HCT116 (cell line): ENCODE measurements at regions not wholly inside any gene's neighbourhood (a gene's known extent, or its start where the extent isn't known, plus 50 kb on each side); places are given as distances from the start of the nearest gene placed in this dataset.

Experiments
- ATAC-seq: fragments of 200-7000 bp; cut with Tn5 transposase; 2 replicates; pipeline ENCODE4 v1.9.1; 2020; ENCODE audit warnings: mild to moderate bottlenecking, moderate library complexity
- BruUV-seq: library from RNA; stranded (reverse); fragments of 400-500 nt; replicated peaks from 2 replicates; lab custom pipeline; 2021; lab: Mats Ljungman, UMichigan
- CTCF ChIA-PET: fragments of 300-600 bp; sonication (Branson Sonifier 250); formaldehyde crosslinking; loops from one replicate; lab custom pipeline; 2021; ENCODE audit warnings: antibody characterized with exemption; lab: Charles Lee
- POLR2A ChIA-PET: fragments of 300-600, 350-600 bp; sonication (Branson Sonifier 250); formaldehyde crosslinking; loops from one replicate; lab custom pipeline; 2021; ENCODE audit warnings: antibody characterized with exemption; lab: Charles Lee
- RAD21 ChIA-PET, 2 experiments: fragments of 300-600 bp; sonication (Branson Sonifier 250); formaldehyde crosslinking; loops; one replicate each; lab custom pipeline; 2023; ENCODE audit warnings: low total read pairs in 2 of 2; ENCODE audit not compliant: uncharacterized antibody in 2 of 2, unreplicated experiment in 2 of 2, low non-redundant PET in 1 of 2; lab: Charles Lee
- DNase-seq: peaks from one replicate; pipeline ENCODE4 v3.0.0-alpha.2; 2010; ENCODE audit warnings: low read depth, low spot score
- H2AFZ ChIP-seq: fragments of 200-600 bp; shearing (Covaris generic), sonication (generic); 2 replicates; pipeline ENCODE4 v1.6.1; 2017; ENCODE audit warnings: low read depth, mixed run types, mixed read lengths, antibody characterized with exemption, low read length; ENCODE audit not compliant: poor library complexity, severe bottlenecking
- H3K27ac ChIP-seq: 2 replicates; pipeline ENCODE4 v1.5.1; 2012; ENCODE audit warnings: low read depth, low read length
- H3K27me3 ChIP-seq: fragments of 200-600 bp; sonication (generic); 2 replicates; pipeline ENCODE4 v1.6.1; 2016; ENCODE audit warnings: mixed run types, low read length, mixed read lengths; ENCODE audit not compliant: insufficient read depth
- H3K36me3 ChIP-seq, 2 experiments: fragments of 200-500 bp in 1 of 2; fragments of 200-600 bp in 1 of 2; sonication (Bioruptor generic) in 1 of 2; sonication (generic) in 1 of 2; 2 replicates each; pipeline versions ENCODE4 v1.5.1 to v1.6.1; 2014 to 2016; ENCODE audit warnings: low read length in 2 of 2, inconsistent platforms in 1 of 2, mixed read lengths in 1 of 2, mixed run types in 1 of 2; ENCODE audit not compliant: insufficient read depth in 2 of 2, control insufficient read depth in 1 of 2
- H3K4me1 ChIP-seq, 2 experiments: fragments of 200-600 bp in 1 of 2; sonication (generic) in 1 of 2; 2 replicates each; pipeline versions ENCODE4 v1.5.1 to v1.6.1; 2012 to 2017; ENCODE audit warnings: low read length in 2 of 2, inconsistent platforms in 1 of 2, mild to moderate bottlenecking in 1 of 2, mixed read lengths in 1 of 2, mixed run types in 1 of 2, moderate library complexity in 1 of 2; ENCODE audit not compliant: insufficient read depth in 2 of 2, control insufficient read depth in 1 of 2
- H3K4me2 ChIP-seq: fragments of 200-600 bp; sonication (generic); 2 replicates; pipeline ENCODE4 v1.6.1; 2017; ENCODE audit warnings: mixed run types, low read length, mixed read lengths
- H3K4me3 ChIP-seq, 2 experiments: fragments of 200-600 bp in 1 of 2; sonication (generic) in 1 of 2; replicated peaks in 1 of 2; 2 replicates each; pipeline ENCODE4 v1.5.1; 2011 to 2016; ENCODE audit warnings: low read length in 2 of 2, control low read depth in 1 of 2, low read depth in 1 of 2, mild to moderate bottlenecking in 1 of 2, mixed read lengths in 1 of 2, mixed run types in 1 of 2
- H3K79me2 ChIP-seq: fragments of 200-600 bp; sonication (generic); 2 replicates; pipeline ENCODE4 v1.6.1; 2017; ENCODE audit warnings: mild to moderate bottlenecking, mixed run types, low read length, moderate library complexity, mixed read lengths; ENCODE audit not compliant: insufficient read depth
- H3K9ac ChIP-seq: fragments of 200-600 bp; sonication (generic); 2 replicates; pipeline ENCODE4 v1.6.1; 2016; ENCODE audit warnings: low read length, mixed read lengths
- H3K9me2 ChIP-seq: fragments of 200-600 bp; sonication (generic), shearing (Covaris generic); 2 replicates; pipeline ENCODE4 v1.6.1; 2017; ENCODE audit warnings: mixed run types, mild to moderate bottlenecking, moderate library complexity; ENCODE audit not compliant: insufficient read depth
- H3K9me3 ChIP-seq, 2 experiments: fragments of 200-500 bp in 1 of 2; fragments of 200-600 bp in 1 of 2; sonication (Bioruptor generic) in 1 of 2; sonication (generic) in 1 of 2; 2 replicates each; pipeline ENCODE4 v1.6.1; 2014 to 2017; ENCODE audit warnings: low read length in 2 of 2, mixed read lengths in 2 of 2, inconsistent platforms in 1 of 2, low read depth in 1 of 2, mild to moderate bottlenecking in 1 of 2, mixed run types in 1 of 2, moderate library complexity in 1 of 2; ENCODE audit not compliant: control insufficient read depth in 1 of 2, insufficient read depth in 1 of 2
- H4K20me1 ChIP-seq: fragments of 200-600 bp; sonication (generic), shearing (Covaris generic); 2 replicates; pipeline ENCODE4 v1.6.1; 2017; ENCODE audit warnings: mixed run types, mild to moderate bottlenecking, moderate library complexity; ENCODE audit not compliant: insufficient read depth
- EGR1 ChIP-seq: IDR thresholded peaks from 2 replicates; pipeline ENCODE4 v1.6.1; 2012; ENCODE audit warnings: low read depth
- EZH2 ChIP-seq: fragments of 200-600 bp; sonication (generic); IDR thresholded peaks from 2 replicates; pipeline ENCODE4 v1.6.1; 2017; ENCODE audit warnings: antibody characterized with exemption, mixed run types
- EZH2phosphoT487 ChIP-seq: fragments of 200-600 bp; IDR thresholded peaks from 2 replicates; pipeline ENCODE4 v1.6.1; 2018; ENCODE audit warnings: antibody characterized with exemption, borderline replicate concordance
- POLR2A ChIP-seq: IDR thresholded peaks from 2 replicates; pipeline ENCODE4 v1.7.0; 2011; ENCODE audit warnings: borderline replicate concordance; ENCODE audit not compliant: insufficient read depth, insufficient read length; ENCODE audit errors: extremely low read depth
- SIN3A ChIP-seq: IDR thresholded peaks from 2 replicates; pipeline ENCODE4 v1.6.1; 2012; ENCODE audit warnings: low read depth
- SRF ChIP-seq: IDR thresholded peaks from 2 replicates; pipeline ENCODE4 v1.6.1; 2012; ENCODE audit warnings: low read depth
- YY1 ChIP-seq: IDR thresholded peaks from 2 replicates; pipeline ENCODE4 v1.6.1; 2011; ENCODE audit warnings: low read length, low read depth, moderate library complexity, mild to moderate bottlenecking; ENCODE audit not compliant: insufficient replicate concordance; ENCODE audit errors: extremely low read depth
- ZNF274 ChIP-seq: fragments of 200-500 bp; sonication (Bioruptor generic); IDR thresholded peaks from 2 replicates; pipeline ENCODE4 v1.6.1; 2014; ENCODE audit warnings: mild to moderate bottlenecking, low read depth, low read length, inconsistent platforms
- intact Hi-C: fragments of 100-400 bp; cut with micrococcal nuclease; formaldehyde crosslinking; loops from 2 replicates; pipeline ENCODE4 v1.10.0; 2022
- TF ChIP-seq, protein P1 (sequence below): IDR thresholded peaks from 2 replicates; pipeline ENCODE4 v1.6.1; 2012; ENCODE audit warnings: low read depth
- TF ChIP-seq, protein P2 (sequence below): IDR thresholded peaks from 2 replicates; pipeline ENCODE4 v1.6.1; 2012

DNA sequence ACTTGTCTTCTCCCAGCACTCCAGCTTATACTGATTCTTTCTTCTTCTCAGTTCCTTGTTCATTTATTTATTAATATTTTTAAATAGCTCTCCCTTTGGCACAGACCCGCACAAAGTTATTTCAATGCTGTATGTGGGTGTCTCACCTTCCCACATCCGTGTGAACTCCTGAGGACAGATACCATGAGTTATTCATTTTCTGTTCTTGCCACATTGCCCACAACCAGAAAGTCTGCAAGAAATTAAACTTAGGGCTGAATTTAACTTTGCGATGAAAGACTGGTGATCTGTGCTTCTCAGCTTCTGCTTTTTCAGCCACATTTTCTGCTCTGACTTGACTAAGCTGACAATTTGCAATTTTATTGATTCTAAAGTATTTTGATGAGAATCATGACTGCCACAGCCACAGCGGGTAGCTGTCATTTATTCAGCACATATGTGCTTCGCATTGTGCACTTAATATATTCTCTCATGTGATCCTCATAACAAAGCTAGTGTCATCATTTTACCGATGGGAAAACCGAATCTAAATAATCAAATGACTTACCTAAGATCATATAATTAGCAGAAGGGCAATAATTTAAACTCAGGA, 569.8 kb downstream of the EDEM1 start:
- RAD21 ChIA-PET, result no interaction called here
- no peak overlapping the region for H3K4me3 ChIP-seq
- DNase-seq (no peak), ATAC-seq (no peak)
- no TSS peak for BruUV-seq
- H2AFZ ChIP-seq, result no peak overlapping the region
- H3K36me3 ChIP-seq, result no peaks in the 10 kb centered on the region
- no peaks in the 10 kb centered on the region for H4K20me1 ChIP-seq
- no peaks in the 10 kb centered on the region for H3K9me3 ChIP-seq
- no peak overlapping the region for H3K4me2 ChIP-seq
- no peak overlapping the region for H3K9ac ChIP-seq
- TF ChIP-seq SIN3A, result no peak
- TF ChIP-seq, protein P1, sequence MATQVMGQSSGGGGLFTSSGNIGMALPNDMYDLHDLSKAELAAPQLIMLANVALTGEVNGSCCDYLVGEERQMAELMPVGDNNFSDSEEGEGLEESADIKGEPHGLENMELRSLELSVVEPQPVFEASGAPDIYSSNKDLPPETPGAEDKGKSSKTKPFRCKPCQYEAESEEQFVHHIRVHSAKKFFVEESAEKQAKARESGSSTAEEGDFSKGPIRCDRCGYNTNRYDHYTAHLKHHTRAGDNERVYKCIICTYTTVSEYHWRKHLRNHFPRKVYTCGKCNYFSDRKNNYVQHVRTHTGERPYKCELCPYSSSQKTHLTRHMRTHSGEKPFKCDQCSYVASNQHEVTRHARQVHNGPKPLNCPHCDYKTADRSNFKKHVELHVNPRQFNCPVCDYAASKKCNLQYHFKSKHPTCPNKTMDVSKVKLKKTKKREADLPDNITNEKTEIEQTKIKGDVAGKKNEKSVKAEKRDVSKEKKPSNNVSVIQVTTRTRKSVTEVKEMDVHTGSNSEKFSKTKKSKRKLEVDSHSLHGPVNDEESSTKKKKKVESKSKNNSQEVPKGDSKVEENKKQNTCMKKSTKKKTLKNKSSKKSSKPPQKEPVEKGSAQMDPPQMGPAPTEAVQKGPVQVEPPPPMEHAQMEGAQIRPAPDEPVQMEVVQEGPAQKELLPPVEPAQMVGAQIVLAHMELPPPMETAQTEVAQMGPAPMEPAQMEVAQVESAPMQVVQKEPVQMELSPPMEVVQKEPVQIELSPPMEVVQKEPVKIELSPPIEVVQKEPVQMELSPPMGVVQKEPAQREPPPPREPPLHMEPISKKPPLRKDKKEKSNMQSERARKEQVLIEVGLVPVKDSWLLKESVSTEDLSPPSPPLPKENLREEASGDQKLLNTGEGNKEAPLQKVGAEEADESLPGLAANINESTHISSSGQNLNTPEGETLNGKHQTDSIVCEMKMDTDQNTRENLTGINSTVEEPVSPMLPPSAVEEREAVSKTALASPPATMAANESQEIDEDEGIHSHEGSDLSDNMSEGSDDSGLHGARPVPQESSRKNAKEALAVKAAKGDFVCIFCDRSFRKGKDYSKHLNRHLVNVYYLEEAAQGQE, result no peak
- TF ChIP-seq EZH2phosphoT487, result no peak
- TF ChIP-seq, protein P2, sequence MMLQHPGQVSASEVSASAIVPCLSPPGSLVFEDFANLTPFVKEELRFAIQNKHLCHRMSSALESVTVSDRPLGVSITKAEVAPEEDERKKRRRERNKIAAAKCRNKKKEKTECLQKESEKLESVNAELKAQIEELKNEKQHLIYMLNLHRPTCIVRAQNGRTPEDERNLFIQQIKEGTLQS, result no peak
- TF ChIP-seq POLR2A, result no peak
- TF ChIP-seq YY1, result no peak
- no peak for TF ChIP-seq SRF
- TF ChIP-seq EGR1, result no peak
- no peak for TF ChIP-seq ZNF274
- TF ChIP-seq EZH2, result no peak
- TF ChIP-seq, all 23 proteins: peak for 0
- Histone ChIP-seq H3K79me2 (no peaks in the 10 kb centered on the region), H3K4me1 (no peaks in the 10 kb centered on the region), H3K9me2 (no peaks in the 10 kb centered on the region), H3K27ac (no peak overlapping the region), H3K27me3 (no peaks in the 10 kb centered on the region)
- CTCF ChIA-PET, result no interaction called here
- POLR2A ChIA-PET, result no interaction called here
- intact Hi-C loops, result no loop called here
